ENCODE measurements at regions not wholly inside any gene's neighbourhood (a gene's known extent, or its start where the extent isn't known, plus 50 kb on each side); places are given as distances from the start of the nearest gene placed in this dataset.

DNA sequence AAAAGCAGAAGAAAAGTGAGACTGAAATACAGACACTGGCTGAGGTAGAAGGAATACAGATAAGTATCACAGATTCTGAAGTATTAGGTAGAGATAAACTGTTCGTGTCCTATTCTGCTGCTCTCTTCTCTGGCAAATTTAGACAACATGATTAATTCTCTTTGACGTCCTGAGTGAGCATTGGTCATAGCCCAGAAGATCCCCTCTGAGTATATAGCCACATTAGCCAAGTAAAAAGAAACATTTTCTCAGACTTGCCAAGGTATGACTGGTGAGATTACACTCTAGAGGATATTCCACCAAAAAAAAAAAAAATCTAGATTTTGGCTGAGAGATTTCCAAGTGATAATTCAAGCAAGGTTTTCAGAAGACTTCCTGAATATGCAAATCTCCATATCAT, 111.4 kb upstream of the ALCAM start:
- H3K9me2 ChIP-seq (ENCODE audit: insufficient read depth, low read length) = no peaks in the 10 kb centered on the region
- no peaks in the 10 kb centered on the region for H3F3A ChIP-seq (ENCODE audit: insufficient read depth, low read length, poor library complexity, severe bottlenecking)
- no peaks in the 10 kb centered on the region for H3K9me3 ChIP-seq (ENCODE audit: low read length)
- no peak overlapping the region for H3K4me3 ChIP-seq (ENCODE audit: low read length)
- no peaks in the 10 kb centered on the region for H3K27me3 ChIP-seq (ENCODE audit: insufficient read depth, low read depth, low read length)
- H3K27ac ChIP-seq (ENCODE audit: low read length) = no peak overlapping the region
- no peak overlapping the region for H3K9ac ChIP-seq (ENCODE audit: low read length)
- no peak overlapping the region for H3K4me2 ChIP-seq (ENCODE audit: low read length)
- H2AFZ ChIP-seq (ENCODE audit: low read depth, low read length) = no peak overlapping the region
- no peaks in the 10 kb centered on the region for H3K36me3 ChIP-seq (ENCODE audit: insufficient read depth, low read length)
- TF ChIP-seq POLR2AphosphoS5 (IDR thresholded peaks at IDR 0.05) (no peak), TAF1 (IDR thresholded peaks at IDR 0.05; ENCODE audit: low read depth) (no peak), EP300 (conservative IDR thresholded peaks at IDR 0.05; ENCODE audit: poor library complexity, severe bottlenecking) (no peak), REST (IDR thresholded peaks at IDR 0.05; ENCODE audit: borderline replicate concordance) (no peak), MXI1 (conservative IDR thresholded peaks at IDR 0.05; ENCODE audit: poor library complexity, severe bottlenecking) (no peak), RAD21 (conservative IDR thresholded peaks at IDR 0.05) (no peak), SMC3 (conservative IDR thresholded peaks at IDR 0.05; ENCODE audit: poor library complexity) (no peak), EZH2 (IDR thresholded peaks at IDR 0.05; ENCODE audit: borderline replicate concordance, insufficient read depth, low read length, poor library complexity, severe bottlenecking) (no peak)
- TF ChIP-seq, protein P1, sequence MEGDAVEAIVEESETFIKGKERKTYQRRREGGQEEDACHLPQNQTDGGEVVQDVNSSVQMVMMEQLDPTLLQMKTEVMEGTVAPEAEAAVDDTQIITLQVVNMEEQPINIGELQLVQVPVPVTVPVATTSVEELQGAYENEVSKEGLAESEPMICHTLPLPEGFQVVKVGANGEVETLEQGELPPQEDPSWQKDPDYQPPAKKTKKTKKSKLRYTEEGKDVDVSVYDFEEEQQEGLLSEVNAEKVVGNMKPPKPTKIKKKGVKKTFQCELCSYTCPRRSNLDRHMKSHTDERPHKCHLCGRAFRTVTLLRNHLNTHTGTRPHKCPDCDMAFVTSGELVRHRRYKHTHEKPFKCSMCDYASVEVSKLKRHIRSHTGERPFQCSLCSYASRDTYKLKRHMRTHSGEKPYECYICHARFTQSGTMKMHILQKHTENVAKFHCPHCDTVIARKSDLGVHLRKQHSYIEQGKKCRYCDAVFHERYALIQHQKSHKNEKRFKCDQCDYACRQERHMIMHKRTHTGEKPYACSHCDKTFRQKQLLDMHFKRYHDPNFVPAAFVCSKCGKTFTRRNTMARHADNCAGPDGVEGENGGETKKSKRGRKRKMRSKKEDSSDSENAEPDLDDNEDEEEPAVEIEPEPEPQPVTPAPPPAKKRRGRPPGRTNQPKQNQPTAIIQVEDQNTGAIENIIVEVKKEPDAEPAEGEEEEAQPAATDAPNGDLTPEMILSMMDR (IDR thresholded peaks at IDR 0.05; ENCODE audit: poor library complexity, severe bottlenecking) = no peak
- no peaks in the 10 kb centered on the region for H4K20me1 ChIP-seq (ENCODE audit: insufficient read depth)
- no peaks in the 10 kb centered on the region for H3K79me2 ChIP-seq (replicated peaks; ENCODE audit: insufficient read depth, low read length)

DNA sequence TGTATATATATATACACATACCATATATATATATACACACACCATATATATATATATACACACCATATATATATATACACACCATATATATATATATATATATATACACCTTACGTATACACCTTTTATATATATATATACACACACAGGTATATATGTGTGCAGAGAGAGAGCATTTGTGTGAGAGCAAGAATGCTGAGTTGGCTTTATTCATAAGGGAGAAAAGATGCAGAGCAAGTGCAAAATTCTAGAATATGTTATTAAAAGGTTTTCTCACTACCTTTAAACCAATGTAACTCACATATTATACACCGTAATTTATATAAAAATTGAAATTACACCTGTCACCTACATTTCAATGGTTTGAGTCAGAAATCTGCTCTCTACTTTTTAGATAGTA, 107.2 kb upstream of the ALCAM start:
- Histone ChIP-seq H3K4me3 (ENCODE audit: low read length) (no peak overlapping the region), H2AFZ (ENCODE audit: low read depth, low read length) (no peak overlapping the region), H3K27ac (ENCODE audit: low read length) (no peak overlapping the region), H3K27me3 (ENCODE audit: insufficient read depth, low read depth, low read length) (no peaks in the 10 kb centered on the region), H3K4me2 (ENCODE audit: low read length) (no peak overlapping the region), H3K9me3 (ENCODE audit: low read length) (no peaks in the 10 kb centered on the region), H3K9ac (ENCODE audit: low read length) (no peak overlapping the region), H4K20me1 (ENCODE audit: insufficient read depth) (no peaks in the 10 kb centered on the region), H3K9me2 (ENCODE audit: insufficient read depth, low read length) (no peaks in the 10 kb centered on the region), H3K36me3 (ENCODE audit: insufficient read depth, low read length) (no peaks in the 10 kb centered on the region), H3K79me2 (replicated peaks; ENCODE audit: insufficient read depth, low read length) (no peaks in the 10 kb centered on the region), H3F3A (ENCODE audit: insufficient read depth, low read length, poor library complexity, severe bottlenecking) (no peaks in the 10 kb centered on the region)
- TF ChIP-seq TAF1 (IDR thresholded peaks at IDR 0.05; ENCODE audit: low read depth) (no peak), MXI1 (conservative IDR thresholded peaks at IDR 0.05; ENCODE audit: poor library complexity, severe bottlenecking) (no peak), RAD21 (conservative IDR thresholded peaks at IDR 0.05) (no peak), SMC3 (conservative IDR thresholded peaks at IDR 0.05; ENCODE audit: poor library complexity) (no peak), POLR2AphosphoS5 (IDR thresholded peaks at IDR 0.05) (no peak), EZH2 (IDR thresholded peaks at IDR 0.05; ENCODE audit: borderline replicate concordance, insufficient read depth, low read length, poor library complexity, severe bottlenecking) (no peak), REST (IDR thresholded peaks at IDR 0.05; ENCODE audit: borderline replicate concordance) (no peak), EP300 (conservative IDR thresholded peaks at IDR 0.05; ENCODE audit: poor library complexity, severe bottlenecking) (no peak)
- TF ChIP-seq, protein P1 (IDR thresholded peaks at IDR 0.05; ENCODE audit: poor library complexity, severe bottlenecking) = no peak
